Activated CD4-positive, alpha-beta T cell treated with anti-CD3 and anti-CD28 coated beads, Interleukin-2, amount 50 U/mL, for 4 hours (primary cell): ENCODE measurements at regions not wholly inside any gene's neighbourhood (a gene's known extent, or its start where the extent isn't known, plus 50 kb on each side); places are given as distances from the start of the nearest gene placed in this dataset.

Experiments used
- DNase-seq, 2 experiments: peaks; one replicate each; pipeline ENCODE4 v3.0.0-alpha.2; 2020

DNA sequence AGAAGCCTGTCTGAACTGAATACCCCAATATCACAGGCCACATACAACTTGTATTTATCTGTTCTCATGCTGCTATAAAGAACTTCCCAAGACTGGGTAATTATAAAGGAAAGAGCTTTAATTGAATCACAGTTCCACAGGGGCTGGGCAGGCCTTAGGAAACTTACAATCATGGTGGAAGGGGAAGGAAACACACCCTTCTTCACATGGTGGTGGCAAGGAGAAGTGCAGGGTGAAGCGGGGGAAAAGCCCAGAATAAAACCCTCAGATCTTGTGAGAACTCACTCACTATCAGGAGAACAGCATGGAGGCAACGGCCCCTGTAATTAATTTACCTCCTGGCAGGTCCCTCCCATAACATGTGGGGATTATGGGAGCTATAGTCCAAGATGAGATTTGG, 50.3 kb upstream of the FNDC1 start:
- DNase-seq: no peak

DNA sequence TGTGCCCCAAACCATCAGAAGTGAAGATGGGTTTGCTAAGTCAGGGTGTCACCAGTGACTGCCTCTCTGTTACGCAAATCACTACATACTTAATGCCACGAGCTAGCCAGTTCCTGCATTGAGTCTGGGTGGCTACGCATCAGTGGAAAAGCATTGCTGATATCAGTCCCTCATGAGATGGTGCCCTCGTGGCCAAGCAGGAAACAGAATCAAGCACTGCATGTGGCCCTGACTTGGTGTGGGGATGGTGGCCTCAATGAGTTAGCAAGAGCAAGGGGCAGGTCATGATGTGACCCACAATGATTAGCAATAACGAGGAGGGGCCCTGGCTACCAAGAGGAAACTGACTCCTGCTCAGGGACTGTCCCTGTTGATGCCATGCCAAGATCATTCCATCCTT, 51.6 kb upstream of the FNDC1 start:
- no peak for DNase-seq

DNA sequence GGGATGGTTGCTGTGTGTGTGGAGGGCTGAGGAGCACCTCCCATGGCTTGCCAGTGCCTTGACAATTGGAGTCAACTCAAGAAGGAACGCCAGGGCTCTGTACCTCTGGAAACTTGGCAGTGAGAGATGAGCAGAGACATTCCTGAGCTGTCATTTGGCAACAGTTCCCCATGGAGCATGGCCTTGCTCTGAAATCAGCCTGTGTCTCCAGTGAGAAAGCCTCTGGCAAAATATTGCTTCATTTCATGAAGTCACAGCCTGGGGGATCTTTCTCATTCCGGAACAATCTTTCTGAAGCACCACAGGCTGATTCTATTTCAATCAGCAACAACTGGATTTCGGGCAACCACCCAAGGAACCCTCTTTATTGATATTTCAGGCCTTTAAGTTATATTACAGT, 52.2 kb upstream of the FNDC1 start:
- DNase-seq: no peak

DNA sequence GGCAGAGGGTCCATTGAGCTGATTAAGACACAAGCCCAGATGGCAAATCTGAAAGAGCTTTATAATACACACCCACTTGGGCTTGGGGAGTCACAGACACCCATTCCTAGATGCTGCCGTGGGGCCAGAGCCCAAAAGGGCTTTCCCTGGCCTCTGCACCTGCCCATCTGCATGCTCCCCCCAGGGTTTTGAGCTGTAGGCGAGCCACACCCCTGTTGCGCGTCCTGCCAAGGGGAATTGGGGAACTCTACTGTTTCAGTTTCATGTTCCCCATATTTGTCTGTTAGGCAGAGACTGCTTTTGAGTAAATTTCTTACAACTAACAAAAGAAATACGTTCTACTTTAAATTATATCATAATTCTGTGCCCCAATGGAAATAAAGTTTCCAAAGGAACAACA, 52.9 kb upstream of the FNDC1 start:
- no peak for DNase-seq

DNA sequence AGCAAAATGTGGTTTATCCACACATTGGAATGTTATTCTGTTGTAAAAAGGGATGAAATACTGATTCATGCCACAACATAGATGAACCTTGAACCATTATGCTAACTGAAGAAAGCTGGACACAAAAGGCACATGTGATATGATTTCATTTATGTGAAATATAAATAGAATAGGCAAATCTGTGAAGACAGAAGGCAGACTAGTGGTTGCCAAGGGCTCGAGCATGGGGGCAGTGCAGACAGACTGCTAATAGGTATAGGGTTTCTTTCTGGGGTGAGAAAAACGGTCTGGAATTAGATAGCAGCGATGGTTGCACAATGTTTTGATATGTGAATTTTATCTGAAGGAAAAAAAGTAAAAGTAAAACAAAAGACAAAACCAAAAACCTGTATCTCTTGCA, 54.6 kb upstream of the FNDC1 start:
- DNase-seq: no peak

DNA sequence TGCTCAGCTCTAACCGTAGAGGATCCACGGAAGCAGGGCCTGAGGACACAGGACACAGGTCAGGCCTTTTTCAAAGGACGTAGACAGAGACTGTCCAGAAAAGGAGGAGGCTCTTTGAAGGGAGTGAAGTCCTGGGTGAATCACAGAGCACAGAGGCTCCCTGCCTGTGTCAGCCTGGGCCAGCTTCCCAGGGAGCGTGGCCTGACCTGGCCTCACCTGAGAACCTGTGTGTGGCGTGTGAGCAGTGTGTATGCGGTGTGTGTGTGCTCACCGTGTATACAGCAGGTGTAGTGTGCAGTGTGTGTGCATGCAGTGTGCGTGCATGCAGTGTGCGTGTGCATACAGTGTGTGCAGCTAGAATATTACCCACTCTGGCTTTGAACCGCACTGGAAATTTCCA, 56.0 kb upstream of the FNDC1 start:
- no peak for DNase-seq

DNA sequence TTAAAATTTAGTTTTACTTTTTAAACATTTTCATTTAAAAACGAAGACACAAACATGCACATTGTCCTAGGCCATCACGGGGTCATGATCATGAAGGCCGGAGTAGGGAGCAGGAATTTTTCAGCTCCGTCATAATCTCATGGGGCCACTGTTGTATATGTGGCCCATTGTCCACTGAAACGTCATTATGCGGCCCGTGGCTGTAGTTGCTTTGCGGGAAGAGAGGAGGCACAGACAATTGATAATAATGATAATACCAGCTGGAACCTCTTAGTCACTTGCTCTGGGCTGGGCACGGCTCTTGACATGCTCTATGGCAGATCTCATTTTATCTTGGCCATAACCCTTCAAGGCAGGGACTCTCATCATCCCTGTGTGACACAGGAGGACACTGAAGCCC, 56.5 kb upstream of the FNDC1 start:
- no peak for DNase-seq

DNA sequence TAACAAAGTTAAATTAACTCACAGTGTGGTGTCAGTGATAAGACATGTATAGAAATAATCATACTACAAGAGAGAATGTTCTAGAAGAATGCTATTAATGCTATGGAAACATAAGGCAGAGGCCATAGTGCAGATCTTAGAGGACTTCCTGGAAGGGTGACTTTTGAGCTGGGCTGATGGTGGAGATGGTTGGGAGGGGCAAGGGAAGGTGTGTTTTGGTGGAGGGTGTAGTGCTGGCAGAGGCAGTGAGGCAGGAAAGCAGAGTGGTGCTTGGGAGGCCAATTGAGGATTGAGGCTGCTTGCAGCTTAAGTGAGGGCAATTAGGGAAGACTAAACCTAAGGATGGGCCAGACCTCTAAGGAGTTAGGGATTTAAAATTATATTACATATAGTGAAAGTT, 58.5 kb upstream of the FNDC1 start:
- DNase-seq: no peak

DNA sequence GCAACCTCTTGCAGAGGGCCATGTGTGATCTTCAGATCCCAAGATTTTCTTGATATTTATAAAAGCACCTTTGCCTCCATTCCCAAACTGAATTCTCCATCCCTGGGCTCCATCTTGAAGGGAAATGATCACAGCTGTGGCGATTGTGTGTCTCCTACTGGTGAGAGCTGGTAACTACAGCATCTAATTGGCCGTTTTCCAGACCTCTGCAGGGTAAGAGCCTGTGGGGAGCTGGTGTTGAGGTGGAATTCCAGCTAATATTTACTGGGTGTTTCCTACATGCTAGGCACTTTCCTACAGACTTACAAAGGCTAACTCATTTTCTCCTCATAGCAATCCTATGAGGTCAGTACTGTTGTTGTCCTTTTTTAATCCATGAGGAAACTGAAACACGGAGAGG, 59.2 kb upstream of the FNDC1 start:
- no peak for DNase-seq

DNA sequence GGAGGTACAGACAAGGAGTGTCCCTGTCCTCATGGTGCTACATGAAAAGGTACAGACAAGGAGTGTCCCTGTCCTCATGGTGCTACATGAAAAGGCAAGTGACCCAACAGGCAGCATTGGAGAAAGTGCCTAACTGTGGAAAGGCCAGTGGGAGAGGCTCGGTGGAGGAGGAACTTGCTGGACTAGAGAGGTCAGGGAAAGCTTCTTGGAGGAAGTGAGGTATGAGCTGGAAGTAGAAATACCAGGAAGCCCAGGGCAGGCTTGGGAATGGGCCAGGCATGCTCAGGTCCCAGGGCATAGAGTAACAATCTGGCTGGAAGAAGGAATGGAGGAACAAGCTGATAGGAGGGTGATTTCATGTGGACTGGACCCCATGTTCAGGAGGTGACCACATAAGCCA, 59.8 kb upstream of the FNDC1 start:
- DNase-seq: no peak

DNA sequence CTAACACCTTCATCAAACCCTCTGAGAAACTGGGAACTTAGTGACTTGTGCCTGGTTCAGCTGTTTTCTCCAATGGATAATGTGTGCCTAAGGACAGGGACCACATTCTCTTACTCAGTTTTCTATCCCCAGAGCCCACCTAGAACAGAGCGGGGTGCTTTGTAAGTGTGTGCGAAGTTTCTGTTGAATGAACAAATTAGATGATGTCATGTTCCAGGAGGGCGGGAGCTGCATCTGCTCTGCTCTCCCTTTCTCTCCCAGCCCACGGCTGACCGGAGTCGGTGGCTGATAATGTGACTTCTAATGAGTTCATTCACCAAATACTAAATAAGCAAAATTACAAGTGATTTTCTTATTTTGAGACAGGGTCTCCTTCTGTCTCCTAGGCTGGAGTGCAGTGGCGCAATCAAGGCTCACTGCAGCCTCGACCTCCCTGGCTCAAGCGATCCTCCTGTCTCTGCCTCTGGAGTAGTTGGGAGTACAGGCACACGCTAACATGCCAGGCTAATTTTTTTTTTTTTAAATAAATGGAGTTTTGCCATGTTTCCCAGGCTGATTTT, 60.7 kb upstream of the FNDC1 start:
- no peak for DNase-seq

DNA sequence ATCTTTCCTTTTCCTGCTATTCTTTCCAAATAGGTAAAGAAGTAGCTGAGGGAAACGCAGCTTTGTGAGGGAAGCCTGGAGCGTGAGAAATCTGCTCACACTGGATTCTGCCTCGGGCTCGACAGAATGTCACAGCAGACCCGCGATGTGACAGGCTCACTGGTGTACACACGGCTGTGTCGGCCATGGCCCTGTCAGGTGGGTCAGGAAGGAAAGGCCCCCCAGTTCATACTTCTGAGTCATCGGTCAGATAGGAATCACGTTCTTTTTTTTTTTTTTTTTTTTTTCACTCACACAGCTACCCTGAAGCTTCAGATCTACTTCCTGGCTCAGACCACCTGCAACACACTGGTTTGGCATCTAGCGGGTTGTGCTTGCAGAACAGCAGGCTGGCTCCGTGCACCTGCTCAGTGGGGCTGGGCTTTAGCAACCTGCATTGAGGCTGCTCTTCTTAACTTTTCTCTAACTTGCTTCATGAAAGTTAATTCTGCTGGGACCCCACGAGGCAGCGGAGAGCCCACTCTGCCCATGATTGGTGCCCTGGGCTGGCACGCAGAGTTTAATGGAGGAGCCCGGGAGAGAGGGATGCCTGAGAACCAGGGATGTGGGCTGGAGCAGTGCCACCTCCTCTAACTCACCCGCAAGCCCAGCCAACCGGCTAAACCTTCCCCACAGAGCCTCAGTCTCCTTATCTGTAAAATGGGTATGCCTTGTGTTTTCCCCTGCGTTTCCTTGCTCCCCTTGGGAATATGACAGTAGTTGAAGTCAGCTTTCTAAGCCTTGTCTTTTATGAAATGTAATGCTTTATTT, 61.5 kb upstream of the FNDC1 start:
- peak in 1 of 2 experiments; percentile 26 for DNase-seq

DNA sequence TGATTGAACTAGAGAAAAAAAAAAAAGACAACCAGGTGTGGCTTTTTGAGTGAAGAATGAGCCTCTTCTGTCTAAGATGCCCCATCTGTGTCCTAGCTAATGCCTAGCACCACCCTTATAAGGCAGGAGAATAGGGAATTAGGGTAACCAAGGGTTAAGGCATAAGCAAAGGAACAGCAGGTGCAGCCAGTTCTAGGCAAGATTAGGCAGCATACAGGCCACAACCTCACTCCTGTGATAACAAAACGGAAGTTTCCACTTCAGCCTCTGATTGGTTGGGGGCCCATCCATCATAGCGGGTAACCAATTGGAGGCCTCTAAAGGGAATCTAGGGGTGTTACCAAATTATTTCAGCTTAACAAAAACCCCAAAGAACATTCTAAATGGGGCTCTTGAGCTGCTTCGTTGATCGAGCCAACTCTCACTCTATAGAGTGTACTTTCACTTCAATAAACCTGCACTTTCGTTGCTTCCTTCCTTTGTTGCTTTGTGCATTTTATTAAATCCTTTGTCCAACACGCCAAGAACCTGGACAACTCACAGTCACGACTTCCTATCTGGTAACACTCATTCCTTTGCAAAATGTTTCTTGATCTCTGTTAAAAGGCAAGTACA, 61.9 kb upstream of the TAGAP start:
- DNase-seq: peak; percentile 87 to 90

DNA sequence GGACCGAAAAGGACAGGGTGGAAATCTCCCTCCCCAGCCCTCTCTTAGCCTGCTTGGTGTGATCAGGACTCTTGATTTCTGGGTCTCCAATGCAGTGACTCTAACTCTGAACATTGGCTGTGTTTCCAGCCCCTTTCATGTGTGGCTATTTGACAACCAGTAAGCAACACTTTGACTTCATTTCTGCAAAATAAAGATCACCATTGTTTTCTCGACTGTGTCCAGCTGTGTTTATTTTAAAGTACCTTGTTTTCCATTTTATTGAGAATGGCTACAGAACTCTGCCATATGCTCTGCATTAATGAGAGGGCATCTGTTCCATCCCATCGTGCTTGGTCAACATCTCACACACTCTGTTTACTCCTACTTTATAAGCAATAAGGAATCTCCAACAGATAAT, 60.9 kb upstream of the TAGAP start:
- DNase-seq: no peak

DNA sequence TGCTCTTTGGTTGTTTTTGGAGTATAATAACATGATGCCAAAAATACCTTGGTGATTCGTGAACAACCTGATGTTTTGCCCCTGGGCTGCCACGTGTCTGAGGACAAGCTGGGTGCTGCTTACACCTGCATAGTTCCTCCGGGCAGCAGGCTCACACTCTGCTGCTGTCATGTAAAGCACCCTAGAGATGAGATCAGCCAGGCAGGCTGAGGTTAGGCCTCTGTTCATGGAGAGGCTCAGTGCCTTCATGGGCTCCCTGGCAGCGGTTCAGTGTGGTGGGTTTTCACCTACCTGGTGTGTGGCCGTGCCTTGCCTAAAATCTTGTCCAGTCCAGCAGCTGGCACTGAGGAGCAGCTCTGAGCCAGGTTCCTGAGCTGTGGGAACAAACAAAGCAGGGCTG, 60.1 kb upstream of the TAGAP start:
- no peak for DNase-seq

DNA sequence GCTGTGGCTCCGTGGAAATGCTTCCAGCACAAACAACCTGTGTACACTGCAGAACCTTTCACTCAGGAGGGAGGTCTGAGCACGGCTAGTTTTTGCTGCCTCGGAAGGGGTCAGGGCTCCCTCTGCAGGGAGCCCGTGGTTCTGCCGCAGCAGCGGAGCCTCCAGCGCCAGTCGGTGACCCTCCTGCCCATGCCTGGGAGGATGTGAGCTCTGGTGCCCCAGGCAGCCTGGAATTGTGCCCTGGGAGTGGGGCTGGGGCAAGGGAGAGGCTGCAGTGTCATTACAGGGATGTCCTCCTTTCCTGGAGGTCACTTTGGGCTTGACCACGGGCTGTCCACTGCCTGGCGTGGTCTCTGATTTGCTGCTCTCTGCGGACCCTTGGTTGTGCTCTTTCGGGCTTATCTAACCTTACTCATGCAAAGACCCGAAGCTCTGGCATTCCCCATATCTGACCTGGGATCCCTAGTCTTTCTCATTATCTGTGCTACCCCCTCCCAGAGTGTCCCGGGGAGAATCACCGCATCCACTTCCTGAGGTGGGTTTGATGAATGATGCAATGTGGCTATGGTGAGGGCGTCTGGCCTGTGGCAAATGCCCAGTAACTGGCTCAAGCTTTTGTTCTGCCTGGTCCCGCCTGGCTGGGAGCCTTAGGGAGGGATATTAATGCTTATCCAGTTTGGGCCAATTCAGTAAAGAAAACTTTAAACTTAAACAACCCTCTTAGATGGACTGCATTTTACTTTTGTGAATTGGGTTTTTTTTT, 59.6 kb upstream of the TAGAP start:
- peak; percentile 75 for DNase-seq

DNA sequence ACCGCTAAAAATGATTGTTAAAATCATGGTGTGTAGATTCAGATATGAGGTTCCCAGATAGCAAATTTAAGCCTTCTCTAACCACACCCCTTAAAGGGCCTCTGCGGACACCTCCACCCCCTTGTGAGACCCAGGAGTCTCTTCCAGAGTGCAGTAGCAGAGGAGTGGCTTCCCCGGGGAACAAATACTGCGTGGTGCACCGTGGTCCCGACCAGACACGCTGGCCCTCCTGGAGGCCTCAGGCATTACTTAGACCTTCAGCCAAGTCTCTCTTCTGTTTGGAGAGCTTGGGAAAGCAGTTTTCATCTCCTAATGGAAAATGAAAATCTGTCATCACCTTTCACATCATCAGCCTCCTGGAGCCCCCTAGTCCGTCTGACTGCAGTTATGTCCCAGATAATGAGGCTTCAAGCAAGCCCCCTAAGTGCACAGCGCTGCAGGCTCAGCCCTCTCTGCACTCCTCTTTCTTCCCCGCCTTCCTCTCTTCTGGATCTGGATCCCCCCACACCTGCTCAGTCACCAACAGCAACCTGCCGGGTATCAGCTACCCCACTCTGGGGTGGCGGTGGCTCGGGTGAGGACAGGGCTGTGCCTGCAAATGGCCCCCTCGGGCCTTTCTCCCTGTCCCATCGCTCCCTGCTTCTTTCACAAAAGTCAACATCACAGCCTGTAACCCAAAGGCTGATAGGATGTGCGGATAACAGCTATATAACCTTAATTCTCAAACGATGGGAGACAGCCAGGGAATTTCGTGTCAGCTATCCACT, 58.8 kb upstream of the TAGAP start:
- DNase-seq: no peak

DNA sequence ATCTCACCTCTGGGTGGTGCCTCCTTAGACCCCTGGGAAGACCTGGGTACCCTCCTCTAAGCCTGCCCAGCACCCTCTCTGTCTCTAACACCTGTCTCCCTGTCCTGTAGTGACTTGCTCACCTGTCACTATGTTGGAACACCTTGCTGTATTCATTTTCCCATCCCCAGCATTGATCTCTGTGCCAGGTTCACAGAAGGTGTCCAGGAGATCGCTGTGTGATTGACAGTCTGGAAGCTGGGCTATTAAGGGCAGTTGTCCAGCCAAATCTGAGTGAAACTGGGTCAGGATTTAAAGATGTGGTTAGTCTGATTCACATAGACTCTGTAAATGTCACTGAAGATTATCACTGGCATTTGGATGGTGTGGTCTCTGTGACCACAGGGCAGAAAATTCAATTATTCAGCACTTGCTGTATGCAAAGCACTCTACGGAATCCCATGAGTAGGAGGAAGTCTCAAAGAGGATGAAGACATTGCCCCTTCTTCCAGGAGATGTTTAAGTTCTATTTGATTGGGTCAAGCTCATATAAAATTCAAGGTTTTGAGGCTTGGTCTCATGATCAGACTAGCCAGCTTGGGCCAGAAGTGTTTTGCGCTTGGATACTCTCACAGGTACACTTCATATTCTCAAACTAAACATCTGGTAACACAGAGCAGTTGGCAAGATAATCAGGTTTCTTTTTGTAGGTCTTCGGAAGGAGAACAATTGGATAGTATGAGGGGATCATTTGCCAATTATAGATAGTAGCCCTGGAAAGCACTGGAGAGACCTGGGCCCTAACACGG, 57.8 kb upstream of the TAGAP start:
- DNase-seq: no peak

DNA sequence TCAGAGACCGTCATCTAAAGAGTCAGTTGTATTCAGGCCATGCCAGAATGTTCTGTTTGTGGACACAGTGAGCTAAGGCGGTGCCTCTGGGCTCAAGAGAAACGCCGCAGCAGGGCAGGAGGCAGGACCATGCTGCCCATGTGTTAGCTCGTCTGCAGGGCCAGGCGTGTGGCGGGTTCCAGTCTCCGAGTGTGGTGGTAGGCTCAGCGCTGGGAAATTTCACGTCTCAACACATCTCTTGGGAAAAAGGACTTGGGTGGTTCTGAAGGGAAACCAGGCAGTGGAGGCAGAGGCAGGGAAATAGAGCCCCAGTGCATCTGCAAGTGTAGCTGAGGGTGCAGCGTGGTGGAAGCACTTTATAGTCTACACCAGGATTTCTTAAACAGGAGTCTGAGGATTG, 56.9 kb upstream of the TAGAP start:
- no peak for DNase-seq

DNA sequence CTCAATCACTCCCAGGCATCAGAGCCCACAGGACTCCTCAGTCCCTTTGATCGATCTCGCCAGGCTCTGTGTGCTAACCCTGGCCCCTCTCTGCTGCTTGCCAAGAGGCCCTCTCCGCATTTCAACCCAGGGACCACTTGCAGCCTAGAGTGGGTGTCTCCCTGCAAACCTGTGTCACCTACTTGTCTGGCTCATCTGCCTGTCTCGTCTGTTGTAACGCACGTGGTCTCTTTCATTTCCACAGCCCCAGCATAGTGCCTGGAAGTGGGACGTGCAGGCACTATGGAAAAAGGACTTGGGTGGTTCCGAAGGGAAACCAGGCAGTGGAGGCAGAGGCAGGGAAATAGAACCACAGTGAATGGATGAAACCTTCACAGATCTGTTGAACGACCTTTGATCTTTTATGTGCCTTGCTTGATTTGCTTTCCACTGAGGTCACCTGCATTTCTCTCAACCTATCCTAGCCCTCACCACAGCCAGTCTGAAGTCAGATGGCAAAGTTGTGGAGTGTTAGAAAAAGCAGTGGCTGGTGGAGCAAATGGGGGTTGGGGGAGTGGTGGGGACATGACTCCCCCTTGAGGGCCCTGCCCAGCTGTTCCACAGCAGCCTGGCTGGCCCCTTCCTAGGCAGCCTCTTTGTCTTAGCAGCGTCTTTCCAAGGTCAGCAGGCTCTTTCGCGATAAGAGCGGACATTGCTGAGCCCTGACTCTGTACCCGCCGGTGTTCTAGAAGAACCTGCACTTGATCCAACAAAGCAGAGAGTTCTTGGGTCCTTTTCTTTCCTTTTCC, 55.8 kb upstream of the TAGAP start:
- DNase-seq: no peak

DNA sequence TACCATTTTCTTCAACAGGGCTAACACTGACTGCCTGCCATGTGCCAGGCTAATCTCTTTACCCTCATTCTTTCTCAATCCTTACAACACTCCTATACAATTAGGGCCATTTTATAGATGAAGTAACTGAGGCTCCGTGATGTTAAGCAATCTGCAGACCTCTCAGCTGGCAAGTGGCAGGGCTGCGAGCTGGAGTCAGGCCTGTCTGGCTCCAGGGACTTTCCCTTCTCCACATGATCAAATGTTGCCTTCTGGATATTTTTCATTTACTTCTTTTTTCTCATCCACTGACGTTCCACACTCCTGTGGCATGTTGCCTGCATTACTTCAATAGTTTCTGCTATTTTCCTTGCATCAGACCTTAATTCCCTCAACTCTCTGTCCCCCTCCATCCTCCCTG, 55.2 kb upstream of the TAGAP start:
- DNase-seq: no peak
